NT2/D1 (cell line): ENCODE measurements at regions not wholly inside any gene's neighbourhood (a gene's known extent, or its start where the extent isn't known, plus 50 kb on each side); places are given as distances from the start of the nearest gene placed in this dataset.
A peak's percentile ranks its signal among the peaks of the same experiment; 100 is the strongest.

Source experiments
- DNase-seq: peaks from one replicate; pipeline ENCODE4 v3.0.0-alpha.2; 2011; ENCODE audit warnings: low read depth, low spot score
- H3K27me3 ChIP-seq: 2 replicates; pipeline ENCODE4 v1.6.0; 2011; ENCODE audit warnings: mild to moderate bottlenecking; ENCODE audit not compliant: insufficient read length, insufficient read depth
- H3K36me3 ChIP-seq: 2 replicates; pipeline ENCODE4 v1.6.1; 2011; ENCODE audit warnings: mild to moderate bottlenecking, low read length, mixed read lengths; ENCODE audit not compliant: insufficient read depth, insufficient read length
- H3K4me1 ChIP-seq: 2 replicates; pipeline ENCODE4 v1.5.1; 2011; ENCODE audit not compliant: insufficient read depth, insufficient read length
- H3K4me3 ChIP-seq: 2 replicates; pipeline ENCODE4 v1.5.1; 2011; ENCODE audit warnings: low read depth; ENCODE audit not compliant: insufficient read length
- H3K9ac ChIP-seq: 2 replicates; pipeline ENCODE4 v1.6.0; 2011; ENCODE audit warnings: low read depth; ENCODE audit not compliant: insufficient read length
- H3K9me3 ChIP-seq: 2 replicates; pipeline ENCODE4 v1.5.1; 2011; ENCODE audit warnings: mild to moderate bottlenecking, low read length; ENCODE audit not compliant: insufficient read depth
- SUZ12 ChIP-seq: IDR thresholded peaks from 2 replicates; pipeline ENCODE4 v1.6.1; 2011; ENCODE audit not compliant: insufficient read length, insufficient read depth; ENCODE audit errors: extremely low read depth
- YY1 ChIP-seq: IDR thresholded peaks from 2 replicates; pipeline ENCODE4 v1.6.1; 2011; ENCODE audit not compliant: insufficient read length, insufficient read depth
- ZNF274 ChIP-seq: IDR thresholded peaks from 2 replicates; pipeline ENCODE4 v1.6.1; 2011; ENCODE audit warnings: mild to moderate bottlenecking, low read depth, low read length

- Histone ChIP-seq H3K9me3 (no peaks in the 10 kb centered on the region), H3K9ac (no peak overlapping the region), H3K4me1 (peaks cover 19% of the 10 kb centered on the region), H3K36me3 (no peaks in the 10 kb centered on the region), H3K4me3 (no peak overlapping the region), H3K27me3 (no peaks in the 10 kb centered on the region)
- TF ChIP-seq SUZ12 (no peak), YY1 (no peak), ZNF274 (no peak)
- no peak for DNase-seq
These were observed 130.0 kb downstream of the HMX1 start for GRCh38 chr4:8741513-8742226.

GRCh38 chr4:8740666-8741395 lies 130.8 kb downstream of the HMX1 start:
- no peak for DNase-seq
- Histone ChIP-seq H3K4me1 (peaks cover 16% of the 10 kb centered on the region), H3K27me3 (no peaks in the 10 kb centered on the region), H3K4me3 (no peak overlapping the region), H3K9ac (no peak overlapping the region), H3K9me3 (no peaks in the 10 kb centered on the region), H3K36me3 (no peaks in the 10 kb centered on the region)
- TF ChIP-seq ZNF274 (no peak), SUZ12 (no peak), YY1 (no peak)

- Histone ChIP-seq H3K4me3 (no peak overlapping the region), H3K4me1 (peaks cover 15% of the 10 kb centered on the region), H3K27me3 (no peaks in the 10 kb centered on the region), H3K36me3 (no peaks in the 10 kb centered on the region), H3K9ac (peak overlapping the region; percentile 33), H3K9me3 (no peaks in the 10 kb centered on the region)
- no peak for DNase-seq
- TF ChIP-seq SUZ12 = no peak
- TF ChIP-seq ZNF274 = no peak
- no peak for TF ChIP-seq YY1
These were observed 131.6 kb downstream of the HMX1 start for GRCh38 chr4:8739820-8740665.

DNA sequence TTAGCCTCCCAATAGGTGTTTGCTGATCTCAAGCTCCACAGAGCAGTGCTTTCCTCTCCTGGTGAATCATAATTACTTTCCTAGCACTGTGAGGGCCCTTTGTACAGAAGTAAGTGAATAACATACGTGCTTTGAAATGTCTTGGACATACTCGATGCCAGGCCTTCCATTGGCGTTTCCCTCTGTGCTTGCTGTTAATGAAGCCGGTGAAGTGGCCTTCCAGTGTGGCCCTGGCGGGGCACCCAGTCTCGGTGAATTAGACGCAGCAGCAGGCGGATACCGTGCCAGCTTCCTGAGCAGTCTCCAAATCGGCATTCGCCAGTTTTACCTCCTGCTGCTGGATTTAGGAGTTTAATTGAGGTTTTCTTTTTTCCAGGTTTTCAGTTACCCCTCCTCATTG lies 132.3 kb downstream of the HMX1 start:
- Histone ChIP-seq H3K4me3 (no peak overlapping the region), H3K36me3 (no peaks in the 10 kb centered on the region), H3K9ac (no peak overlapping the region), H3K4me1 (peaks cover 11% of the 10 kb centered on the region), H3K27me3 (no peaks in the 10 kb centered on the region), H3K9me3 (0 out of 2 replicates have a peak, but pooled peaks cover 4% of the 10 kb centered on the region)
- DNase-seq = no peak
- TF ChIP-seq SUZ12 (no peak), ZNF274 (no peak), YY1 (no peak)

DNA sequence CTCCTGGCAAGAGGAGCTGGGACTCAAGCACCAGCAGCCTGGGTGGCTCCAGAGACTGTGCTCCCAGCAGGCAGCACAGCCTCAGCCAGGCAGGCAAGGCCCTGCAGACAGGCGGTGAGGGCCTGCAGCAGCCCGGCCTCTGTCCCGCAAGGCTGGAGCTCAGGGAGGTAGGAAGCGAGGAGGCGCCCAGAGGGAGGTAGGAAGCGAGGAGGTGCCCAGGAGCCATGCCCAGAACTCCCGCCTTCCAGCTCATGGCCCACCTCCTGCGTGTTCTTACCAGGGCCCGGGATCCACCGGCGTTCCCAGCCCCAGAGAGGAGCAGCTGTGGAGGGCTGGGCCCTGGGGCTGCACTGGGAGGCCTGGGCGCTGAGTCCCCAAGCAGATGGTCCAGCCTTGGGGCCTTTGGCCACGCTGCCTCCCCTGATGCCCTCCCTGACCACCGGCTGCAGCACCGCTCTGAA lies 133.1 kb downstream of the HMX1 start:
- Histone ChIP-seq H3K4me1 (peaks cover 11% of the 10 kb centered on the region), H3K4me3 (no peak overlapping the region), H3K36me3 (no peaks in the 10 kb centered on the region), H3K9me3 (peaks cover 12% of the 10 kb centered on the region; the same call in 1 of the 2 replicates), H3K9ac (no peak overlapping the region), H3K27me3 (no peaks in the 10 kb centered on the region)
- no peak for DNase-seq
- TF ChIP-seq YY1 (no peak), SUZ12 (no peak), ZNF274 (no peak)

- H3K27me3 ChIP-seq = no peaks in the 10 kb centered on the region
- TF ChIP-seq ZNF274 (no peak), SUZ12 (no peak), YY1 (no peak)
- H3K4me1 ChIP-seq = peaks cover 11% of the 10 kb centered on the region
- H3K9ac ChIP-seq = no peak overlapping the region
- no peak for DNase-seq
- H3K4me3 ChIP-seq = no peak overlapping the region
- H3K36me3 ChIP-seq = no peaks in the 10 kb centered on the region
- peaks cover 12% of the 10 kb centered on the region; the same call in 1 of the 2 replicates for H3K9me3 ChIP-seq
These were observed 133.9 kb downstream of the HMX1 start for GRCh38 chr4:8737601-8738279.
